Neural progenitor cell (in vitro differentiated cells): ENCODE measurements at regions not wholly inside any gene's neighbourhood (a gene's known extent, or its start where the extent isn't known, plus 50 kb on each side); places are given as distances from the start of the nearest gene placed in this dataset.

Source experiments
- DNase-seq: peaks from one replicate; pipeline ENCODE4 v3.0.0-alpha.2; 2016; ENCODE audit warnings: low spot score
- H2AFZ ChIP-seq: fragments of 200-600 bp; sonication (generic); replicated peaks from 2 replicates; pipeline ENCODE4 v1.6.1; 2016; ENCODE audit warnings: antibody characterized with exemption
- H3F3A ChIP-seq: fragments of 200-600 bp; sonication (generic); 2 replicates; pipeline ENCODE4 v1.6.1; 2016; ENCODE audit warnings: antibody characterized with exemption, low read depth
- H3K27ac ChIP-seq: fragments of 200-600 bp; sonication (generic); 2 replicates; pipeline ENCODE4 v1.5.1; 2016; ENCODE audit warnings: mild to moderate bottlenecking
- H3K27me3 ChIP-seq: fragments of 200-600 bp; sonication (generic); 2 replicates; pipeline ENCODE4 v1.6.1; 2016; ENCODE audit warnings: mild to moderate bottlenecking, moderate library complexity
- H3K36me3 ChIP-seq: fragments of 200-600 bp; sonication (generic); 2 replicates; pipeline ENCODE4 v1.5.1; 2016
- H3K4me1 ChIP-seq: fragments of 200-600 bp; sonication (generic); 2 replicates; pipeline ENCODE4 v1.6.1; 2016; ENCODE audit warnings: mixed run types
- H3K4me2 ChIP-seq: fragments of 200-600 bp; sonication (generic); 2 replicates; pipeline ENCODE4 v1.6.1; 2016
- H3K4me3 ChIP-seq: fragments of 200-600 bp; sonication (generic); 2 replicates; pipeline ENCODE4 v1.5.1; 2016
- H3K79me2 ChIP-seq: fragments of 200-600 bp; sonication (generic); 2 replicates; pipeline ENCODE4 v1.6.1; 2016; ENCODE audit warnings: low read depth
- H3K9ac ChIP-seq: fragments of 200-600 bp; sonication (generic); 2 replicates; pipeline ENCODE4 v1.6.1; 2016
- H3K9me3 ChIP-seq: fragments of 200-600 bp; sonication (generic); 2 replicates; pipeline ENCODE4 v1.5.1; 2016; ENCODE audit warnings: low read depth
- H4K20me1 ChIP-seq: fragments of 200-600 bp; sonication (generic); 2 replicates; pipeline ENCODE4 v1.6.1; 2016; ENCODE audit warnings: low read depth
- H3K27ac Mint-ChIP-seq: 3 replicates; pipeline ENCODE4 v1.8.0; 2021; ENCODE audit warnings: mixed read lengths
- H3K27me3 Mint-ChIP-seq: 2 replicates; pipeline ENCODE4 v1.8.0; 2022; ENCODE audit warnings: low read depth, mild to moderate bottlenecking, inconsistent platforms, moderate library complexity, mixed read lengths; ENCODE audit not compliant: insufficient read depth
- H3K36me3 Mint-ChIP-seq: 3 replicates; pipeline ENCODE4 v1.8.0; 2021; ENCODE audit warnings: mixed read lengths
- H3K4me1 Mint-ChIP-seq: 3 replicates; pipeline ENCODE4 v1.8.0; 2021; ENCODE audit warnings: mixed read lengths
- H3K4me3 Mint-ChIP-seq: 3 replicates; pipeline ENCODE4 v1.8.0; 2021; ENCODE audit warnings: mild to moderate bottlenecking, moderate library complexity, mixed read lengths
- H3K9me3 Mint-ChIP-seq: 3 replicates; pipeline ENCODE4 v1.8.0; 2020; ENCODE audit warnings: mixed read lengths
- EZH2 ChIP-seq: fragments of 200-600 bp; sonication (generic); IDR thresholded peaks from 2 replicates; pipeline ENCODE4 v1.6.1; 2017; ENCODE audit warnings: antibody characterized with exemption, mild to moderate bottlenecking, moderate library complexity
- EZH2phosphoT487 ChIP-seq: fragments of 200-600 bp; sonication (generic); IDR thresholded peaks from 2 replicates; pipeline ENCODE4 v1.6.1; 2017; ENCODE audit warnings: antibody characterized with exemption
- TF ChIP-seq, protein P1 (sequence below): fragments of 200-600 bp; sonication (generic); IDR thresholded peaks from 2 replicates; pipeline ENCODE4 v1.5.1; 2017; ENCODE audit warnings: antibody characterized with exemption, mild to moderate bottlenecking

DNA sequence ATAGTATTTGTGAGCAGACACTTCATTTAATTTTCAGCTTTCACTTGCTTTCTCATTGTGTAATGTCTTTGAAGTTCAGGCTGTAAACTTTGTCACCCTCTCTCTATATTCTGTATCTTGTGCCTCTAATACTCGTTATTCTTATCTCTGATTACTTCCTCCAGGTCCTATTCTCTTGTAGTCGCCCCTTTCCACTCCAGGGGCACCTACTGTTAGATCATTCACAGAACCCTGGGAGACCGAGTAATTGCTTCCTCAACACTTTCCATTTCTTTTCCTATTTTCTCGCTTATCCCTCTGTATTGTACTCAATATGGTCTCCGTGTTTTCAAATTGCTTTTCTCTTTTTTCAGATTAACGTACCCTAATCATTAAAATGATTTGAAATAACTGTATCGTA lies 93.9 kb upstream of the TDRD3 start:
- H3K4me2 ChIP-seq: no peak overlapping the region
- no peaks in the 10 kb centered on the region for H3K27me3 ChIP-seq
- no peaks in the 10 kb centered on the region for H3K79me2 ChIP-seq
- no peaks in the 10 kb centered on the region for H3K4me1 ChIP-seq
- H2AFZ ChIP-seq: no peak overlapping the region
- no peaks in the 10 kb centered on the region for H4K20me1 ChIP-seq
- H3K4me3 ChIP-seq: no peak overlapping the region
- H3K27ac ChIP-seq: no peak overlapping the region
- H3K9me3 Mint-ChIP-seq: no peaks in the 10 kb centered on the region
- H3K27me3 Mint-ChIP-seq: no peaks in the 10 kb centered on the region
- TF ChIP-seq EZH2phosphoT487: no peak
- TF ChIP-seq EZH2: no peak
- TF ChIP-seq, protein P1, sequence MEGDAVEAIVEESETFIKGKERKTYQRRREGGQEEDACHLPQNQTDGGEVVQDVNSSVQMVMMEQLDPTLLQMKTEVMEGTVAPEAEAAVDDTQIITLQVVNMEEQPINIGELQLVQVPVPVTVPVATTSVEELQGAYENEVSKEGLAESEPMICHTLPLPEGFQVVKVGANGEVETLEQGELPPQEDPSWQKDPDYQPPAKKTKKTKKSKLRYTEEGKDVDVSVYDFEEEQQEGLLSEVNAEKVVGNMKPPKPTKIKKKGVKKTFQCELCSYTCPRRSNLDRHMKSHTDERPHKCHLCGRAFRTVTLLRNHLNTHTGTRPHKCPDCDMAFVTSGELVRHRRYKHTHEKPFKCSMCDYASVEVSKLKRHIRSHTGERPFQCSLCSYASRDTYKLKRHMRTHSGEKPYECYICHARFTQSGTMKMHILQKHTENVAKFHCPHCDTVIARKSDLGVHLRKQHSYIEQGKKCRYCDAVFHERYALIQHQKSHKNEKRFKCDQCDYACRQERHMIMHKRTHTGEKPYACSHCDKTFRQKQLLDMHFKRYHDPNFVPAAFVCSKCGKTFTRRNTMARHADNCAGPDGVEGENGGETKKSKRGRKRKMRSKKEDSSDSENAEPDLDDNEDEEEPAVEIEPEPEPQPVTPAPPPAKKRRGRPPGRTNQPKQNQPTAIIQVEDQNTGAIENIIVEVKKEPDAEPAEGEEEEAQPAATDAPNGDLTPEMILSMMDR: no peak
- no peaks in the 10 kb centered on the region for H3K9me3 ChIP-seq
- DNase-seq: no peak
- H3K36me3 ChIP-seq: no peaks in the 10 kb centered on the region
- H3K9ac ChIP-seq: no peak overlapping the region
- H3K27ac Mint-ChIP-seq: no peak overlapping the region
- H3K4me1 Mint-ChIP-seq: no peaks in the 10 kb centered on the region
- H3K36me3 Mint-ChIP-seq: no peaks in the 10 kb centered on the region
- H3F3A ChIP-seq: no peaks in the 10 kb centered on the region
- no peak overlapping the region for H3K4me3 Mint-ChIP-seq

DNA sequence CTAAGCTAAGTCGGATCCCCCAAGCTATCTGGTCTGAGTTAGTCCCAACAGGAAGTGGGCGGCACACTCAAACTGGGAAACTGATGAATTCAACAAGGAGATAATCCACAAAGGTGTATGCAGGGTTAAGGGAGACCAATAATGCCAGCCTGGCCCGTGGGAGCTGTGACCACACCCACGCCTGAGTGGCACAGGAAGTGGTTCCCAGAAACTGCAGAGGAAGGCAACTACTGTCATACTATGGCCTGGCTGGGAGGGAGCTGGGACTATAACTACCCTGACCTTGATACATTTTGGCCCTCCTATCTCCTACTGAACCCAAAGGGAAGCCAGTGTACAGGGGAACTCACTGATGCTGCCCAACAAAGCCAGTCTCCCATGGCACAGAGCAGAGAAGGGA lies 85.5 kb upstream of the TDRD3 start:
- Mint-ChIP-seq H3K9me3 (no peaks in the 10 kb centered on the region), H3K27ac (no peak overlapping the region), H3K27me3 (no peaks in the 10 kb centered on the region), H3K36me3 (no peaks in the 10 kb centered on the region), H3K4me3 (no peak overlapping the region), H3K4me1 (peaks cover 6% of the 10 kb centered on the region)
- no peak overlapping the region for H2AFZ ChIP-seq
- TF ChIP-seq EZH2 (no peak), EZH2phosphoT487 (no peak)
- TF ChIP-seq, protein P1: no peak
- no peak overlapping the region for H3K9ac ChIP-seq
- H3K27me3 ChIP-seq: no peaks in the 10 kb centered on the region
- no peaks in the 10 kb centered on the region for H3K36me3 ChIP-seq
- no peaks in the 10 kb centered on the region for H4K20me1 ChIP-seq
- H3K4me3 ChIP-seq: no peak overlapping the region
- no peaks in the 10 kb centered on the region for H3F3A ChIP-seq
- no peak for DNase-seq
- no peak overlapping the region for H3K4me2 ChIP-seq
- no peaks in the 10 kb centered on the region for H3K79me2 ChIP-seq
- no peaks in the 10 kb centered on the region for H3K4me1 ChIP-seq
- no peak overlapping the region for H3K27ac ChIP-seq
- H3K9me3 ChIP-seq: no peaks in the 10 kb centered on the region

DNA sequence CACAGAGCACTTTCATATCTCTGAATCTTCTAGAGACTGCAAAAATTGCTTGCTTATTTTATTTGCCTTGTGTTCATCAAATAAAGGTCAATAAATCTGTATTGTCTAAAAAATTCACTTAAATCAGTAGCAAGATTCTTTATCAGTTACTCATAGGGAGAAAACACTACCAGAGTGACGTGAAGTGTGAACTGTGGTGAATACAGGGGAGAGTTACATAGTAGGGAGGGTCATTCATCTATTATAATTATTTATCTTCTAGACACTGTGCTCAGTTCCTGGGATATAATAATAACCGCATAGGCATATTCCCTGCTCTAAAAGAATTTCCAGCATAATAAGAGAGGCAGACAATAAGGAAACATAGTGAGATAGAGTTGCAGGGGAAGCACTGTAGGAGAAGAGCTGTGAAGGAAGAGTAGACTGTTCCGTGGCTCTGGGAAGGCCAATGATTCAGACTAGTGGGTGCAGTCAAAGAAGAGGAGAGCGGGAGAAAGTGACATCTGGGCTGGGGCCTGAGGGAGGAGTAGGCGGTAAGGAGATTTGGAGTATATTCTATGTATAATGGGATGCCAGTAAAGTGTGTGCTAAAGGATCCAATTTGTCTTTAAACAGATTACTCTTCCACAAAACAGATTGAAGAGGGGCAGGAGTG lies 84.0 kb upstream of the TDRD3 start:
- H3K9ac ChIP-seq: no peak overlapping the region
- H3K27me3 Mint-ChIP-seq: no peaks in the 10 kb centered on the region
- DNase-seq: no peak
- no peaks in the 10 kb centered on the region for H3K27me3 ChIP-seq
- no peaks in the 10 kb centered on the region for H4K20me1 ChIP-seq
- H3K4me3 ChIP-seq: no peak overlapping the region
- H3K36me3 ChIP-seq: no peaks in the 10 kb centered on the region
- H3K4me1 ChIP-seq: no peaks in the 10 kb centered on the region
- no peak overlapping the region for H3K4me2 ChIP-seq
- H3K27ac Mint-ChIP-seq: no peak overlapping the region
- no peak overlapping the region for H3K27ac ChIP-seq
- H3K9me3 Mint-ChIP-seq: no peaks in the 10 kb centered on the region
- H3K4me1 Mint-ChIP-seq: peaks cover 6% of the 10 kb centered on the region
- TF ChIP-seq EZH2 (no peak), EZH2phosphoT487 (no peak)
- TF ChIP-seq, protein P1: no peak
- H3K4me3 Mint-ChIP-seq: no peak overlapping the region
- no peaks in the 10 kb centered on the region for H3K79me2 ChIP-seq
- no peaks in the 10 kb centered on the region for H3K36me3 Mint-ChIP-seq
- H3K9me3 ChIP-seq: no peaks in the 10 kb centered on the region
- no peak overlapping the region for H2AFZ ChIP-seq
- no peaks in the 10 kb centered on the region for H3F3A ChIP-seq
